CD14-positive monocyte (primary cell): ENCODE measurements at regions not wholly inside any gene's neighbourhood (a gene's known extent, or its start where the extent isn't known, plus 50 kb on each side); places are given as distances from the start of the nearest gene placed in this dataset.

Experiments used
- DNase-seq, 3 donors: peaks; one replicate each; pipeline ENCODE4 v3.0.0-alpha.2; 2011 to 2022
- H2AFZ ChIP-seq: 2 replicates; pipeline ENCODE4 v1.6.0; 2012; ENCODE audit warnings: mild to moderate bottlenecking, low read depth, low read length, inconsistent platforms; ENCODE audit not compliant: insufficient read depth, poor library complexity, severe bottlenecking
- H3K27ac ChIP-seq, 2 donors: 1 replicate in 1 of 2; 2 replicates in 1 of 2; pipeline ENCODE4 v1.5.1; 2012 to 2013; ENCODE audit warnings: low read length in 2 of 2, control low read depth in 1 of 2, inconsistent platforms in 1 of 2, low read depth in 1 of 2, mild to moderate bottlenecking in 1 of 2
- H3K27me3 ChIP-seq, 2 donors: one replicate each; pipeline versions ENCODE4 v1.6.0 to v1.6.1; 2011 to 2013; ENCODE audit warnings: low read length in 2 of 2; ENCODE audit not compliant: control insufficient read depth in 2 of 2, insufficient read depth in 2 of 2
- H3K36me3 ChIP-seq, 2 donors: replicated peaks in 1 of 2; 1 replicate in 1 of 2; 2 replicates in 1 of 2; pipeline versions ENCODE4 v1.5.1 to v1.6.1; 2012 to 2013; ENCODE audit warnings: low read length in 2 of 2, control low read depth in 1 of 2, inconsistent platforms in 1 of 2, mild to moderate bottlenecking in 1 of 2; ENCODE audit not compliant: insufficient read depth in 2 of 2, control insufficient read depth in 1 of 2
- H3K4me1 ChIP-seq, 2 donors: 1 replicate in 1 of 2; 2 replicates in 1 of 2; pipeline versions ENCODE4 v1.5.1 to v1.6.1; 2012 to 2013; ENCODE audit warnings: low read length in 2 of 2, control low read depth in 1 of 2, inconsistent platforms in 1 of 2, mild to moderate bottlenecking in 1 of 2, moderate library complexity in 1 of 2; ENCODE audit not compliant: insufficient read depth in 2 of 2, control insufficient read depth in 1 of 2
- H3K4me2 ChIP-seq: replicated peaks from 2 replicates; pipeline ENCODE3; 2012; ENCODE audit warnings: low read length, moderate library complexity, mild to moderate bottlenecking; ENCODE audit not compliant: poor library complexity, severe bottlenecking; ENCODE audit errors: extremely low read depth
- H3K4me3 ChIP-seq, 3 experiments: fragments of 200-600 bp in 1 of 3; sonication (generic) in 1 of 3; replicated peaks in 1 of 3; 1 replicate in 2 of 3; 2 replicates in 1 of 3; pipeline ENCODE4 v1.5.1; 2011 to 2013; ENCODE audit warnings: low read length in 3 of 3, mild to moderate bottlenecking in 3 of 3, control low read depth in 2 of 3, low read depth in 2 of 3, inconsistent platforms in 1 of 3, moderate library complexity in 1 of 3
- H3K79me2 ChIP-seq: 2 replicates; pipeline ENCODE4 v1.6.0; 2012; ENCODE audit warnings: mild to moderate bottlenecking, control low read depth, inconsistent platforms, low read length, moderate library complexity; ENCODE audit not compliant: insufficient read depth
- H3K9ac ChIP-seq: 2 replicates; pipeline ENCODE4 v1.6.0; 2017; ENCODE audit warnings: low read length, mild to moderate bottlenecking; ENCODE audit not compliant: insufficient read depth, poor library complexity, severe bottlenecking
- H3K9me3 ChIP-seq, 2 donors: replicated peaks in 1 of 2; 1 replicate in 1 of 2; 2 replicates in 1 of 2; pipeline versions ENCODE4 v1.5.1 to v1.6.1; 2012 to 2013; ENCODE audit warnings: low read length in 2 of 2, control low read depth in 1 of 2; ENCODE audit not compliant: control insufficient read depth in 1 of 2, insufficient read depth in 1 of 2
- H4K20me1 ChIP-seq: 2 replicates; pipeline ENCODE4 v1.6.0; 2012; ENCODE audit warnings: mild to moderate bottlenecking, low read length, control low read depth, moderate library complexity; ENCODE audit not compliant: insufficient read depth
- H3K27ac Mint-ChIP-seq, 7 donors: one replicate each; pipeline ENCODE4 v1.8.0; 2020; ENCODE audit warnings: mild to moderate bottlenecking in 7 of 7, mixed read lengths in 7 of 7, moderate library complexity in 6 of 7, inconsistent platforms in 2 of 7
- H3K27me3 Mint-ChIP-seq, 3 donors: one replicate each; pipeline ENCODE4 v1.8.0; 2021 to 2022; ENCODE audit warnings: low read depth in 3 of 3, mild to moderate bottlenecking in 3 of 3, mixed read lengths in 3 of 3, moderate library complexity in 3 of 3, inconsistent platforms in 1 of 3
- H3K36me3 Mint-ChIP-seq, 2 donors: one replicate each; pipeline ENCODE4 v1.8.0; 2020; ENCODE audit warnings: mixed read lengths in 2 of 2, inconsistent platforms in 1 of 2, mild to moderate bottlenecking in 1 of 2
- H3K4me1 Mint-ChIP-seq: one replicate; pipeline ENCODE4 v1.8.0; 2020; ENCODE audit warnings: mild to moderate bottlenecking, mixed read lengths
- H3K4me3 Mint-ChIP-seq, 2 donors: one replicate each; pipeline ENCODE4 v1.8.0; 2020; ENCODE audit warnings: mild to moderate bottlenecking in 2 of 2, mixed read lengths in 2 of 2, moderate library complexity in 1 of 2
- H3K9me3 Mint-ChIP-seq, 7 donors: one replicate each; pipeline ENCODE4 v1.8.0; 2020 to 2022; ENCODE audit warnings: mixed read lengths in 7 of 7, mild to moderate bottlenecking in 6 of 7, moderate library complexity in 6 of 7, inconsistent platforms in 2 of 7
- WGBS: methylation state at CpG from one replicate; pipeline ENCODE4 v1.1.5; 2013; ENCODE audit warnings: missing lambda C conversion rate; ENCODE audit not compliant: insufficient coverage; 5-methylcytosine and 5-hydroxymethylcytosine counted together
- intact Hi-C, 2 donors: fragments of 100-400 bp; cut with micrococcal nuclease; formaldehyde crosslinking; loops; one replicate each; pipeline versions ENCODE4 v1.15.0 to v1.15.1; 2023
- TF ChIP-seq, protein P1 (sequence below): fragments of 200-600 bp; IDR thresholded peaks from one replicate; pipeline ENCODE4 v1.8.0; 2022; ENCODE audit warnings: antibody characterized with exemption, mild to moderate bottlenecking

DNA sequence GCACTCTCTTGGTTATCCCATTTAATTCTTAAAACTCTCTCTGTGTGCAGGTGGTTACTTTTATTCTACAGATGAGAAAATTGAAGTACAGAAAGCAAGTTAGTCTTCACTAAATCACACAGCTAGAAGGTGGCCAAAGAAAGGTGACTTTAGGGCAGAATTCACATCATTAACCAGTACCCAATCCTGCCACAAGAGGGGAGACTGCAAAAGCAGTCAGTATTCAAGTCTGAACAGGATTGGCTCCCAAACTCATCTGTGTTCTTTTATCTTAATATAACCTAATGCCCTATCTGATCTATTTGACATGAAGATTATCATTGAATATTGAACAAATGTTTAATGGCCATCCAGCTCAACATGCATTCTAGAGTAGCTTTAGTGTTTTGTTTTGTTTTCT, 225.3 kb upstream of the FAM83B start:
- H3K27me3 Mint-ChIP-seq: no peaks in the 10 kb centered on the region
- H3K36me3 Mint-ChIP-seq: no peaks in the 10 kb centered on the region
- H3K9me3 ChIP-seq: no peaks in the 10 kb centered on the region
- H3K4me1 ChIP-seq: no peaks in the 10 kb centered on the region
- TF ChIP-seq, protein P1, sequence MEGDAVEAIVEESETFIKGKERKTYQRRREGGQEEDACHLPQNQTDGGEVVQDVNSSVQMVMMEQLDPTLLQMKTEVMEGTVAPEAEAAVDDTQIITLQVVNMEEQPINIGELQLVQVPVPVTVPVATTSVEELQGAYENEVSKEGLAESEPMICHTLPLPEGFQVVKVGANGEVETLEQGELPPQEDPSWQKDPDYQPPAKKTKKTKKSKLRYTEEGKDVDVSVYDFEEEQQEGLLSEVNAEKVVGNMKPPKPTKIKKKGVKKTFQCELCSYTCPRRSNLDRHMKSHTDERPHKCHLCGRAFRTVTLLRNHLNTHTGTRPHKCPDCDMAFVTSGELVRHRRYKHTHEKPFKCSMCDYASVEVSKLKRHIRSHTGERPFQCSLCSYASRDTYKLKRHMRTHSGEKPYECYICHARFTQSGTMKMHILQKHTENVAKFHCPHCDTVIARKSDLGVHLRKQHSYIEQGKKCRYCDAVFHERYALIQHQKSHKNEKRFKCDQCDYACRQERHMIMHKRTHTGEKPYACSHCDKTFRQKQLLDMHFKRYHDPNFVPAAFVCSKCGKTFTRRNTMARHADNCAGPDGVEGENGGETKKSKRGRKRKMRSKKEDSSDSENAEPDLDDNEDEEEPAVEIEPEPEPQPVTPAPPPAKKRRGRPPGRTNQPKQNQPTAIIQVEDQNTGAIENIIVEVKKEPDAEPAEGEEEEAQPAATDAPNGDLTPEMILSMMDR: no peak
- no peak overlapping the region for H3K4me3 Mint-ChIP-seq
- DNase-seq: no peak
- no peaks in the 10 kb centered on the region for H3K36me3 ChIP-seq
- no peak overlapping the region for H2AFZ ChIP-seq
- H3K27ac Mint-ChIP-seq: no peak overlapping the region
- no peaks in the 10 kb centered on the region for H4K20me1 ChIP-seq
- H3K27ac ChIP-seq: no peak overlapping the region
- H3K4me3 ChIP-seq: no peak overlapping the region
- H3K79me2 ChIP-seq: no peaks in the 10 kb centered on the region
- no peak overlapping the region for H3K4me2 ChIP-seq
- peaks cover 0 to 3% (median 0%) of the 10 kb centered on the region in 7 donors for H3K9me3 Mint-ChIP-seq
- no peaks in the 10 kb centered on the region for H3K4me1 Mint-ChIP-seq
- no peaks in the 10 kb centered on the region for H3K27me3 ChIP-seq
- intact Hi-C loops: no loop called here
- no peak overlapping the region for H3K9ac ChIP-seq

DNA sequence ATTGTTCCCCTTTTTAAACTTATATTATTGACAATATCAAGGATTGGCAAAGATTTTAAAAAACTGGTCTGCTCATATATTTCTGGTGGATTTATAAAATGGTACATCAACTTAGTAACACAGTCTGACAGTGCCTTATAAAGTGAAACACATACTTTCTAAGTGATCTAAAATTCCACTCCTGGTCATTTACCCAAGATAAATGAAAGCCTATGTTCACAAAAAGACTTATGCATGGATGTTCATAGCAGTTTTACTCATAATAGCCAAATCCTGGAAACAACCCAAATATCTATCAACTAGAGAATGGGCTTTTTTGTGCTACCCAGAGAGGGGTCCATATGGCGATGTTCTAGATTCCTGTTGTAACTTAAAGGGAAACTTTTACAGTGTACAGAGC, 222.4 kb upstream of the FAM83B start:
- Histone ChIP-seq H3K4me2 (no peak overlapping the region), H4K20me1 (no peaks in the 10 kb centered on the region), H3K4me1 (no peaks in the 10 kb centered on the region), H3K9ac (no peak overlapping the region), H2AFZ (no peak overlapping the region), H3K27ac (no peak overlapping the region), H3K27me3 (no peaks in the 10 kb centered on the region), H3K36me3 (no peaks in the 10 kb centered on the region), H3K79me2 (no peaks in the 10 kb centered on the region), H3K9me3 (no peaks in the 10 kb centered on the region), H3K4me3 (no peak overlapping the region)
- whole genome bisulfite sequencing: no CpG with 5 or more reads among the region's 1 CpG
- no peak for DNase-seq
- Mint-ChIP-seq H3K4me3 (no peak overlapping the region), H3K27ac (no peak overlapping the region), H3K9me3 (peaks cover 0 to 3% (median 0%) of the 10 kb centered on the region in 7 donors), H3K36me3 (no peaks in the 10 kb centered on the region), H3K4me1 (no peaks in the 10 kb centered on the region), H3K27me3 (no peaks in the 10 kb centered on the region)
- TF ChIP-seq, protein P1: no peak
- intact Hi-C loops: no loop called here
